ENCODE measurements at regions not wholly inside any gene's neighbourhood (a gene's known extent, or its start where the extent isn't known, plus 50 kb on each side); places are given as distances from the start of the nearest gene placed in this dataset.

GRCh38 chr11:27904358-27905055 lies 203.4 kb downstream of the KIF18A start:
- Histone ChIP-seq H3K9ac (ENCODE audit: low read depth in 1 of 2, low read length in 2 of 2) (no peak overlapping the region), H3K36me3 (ENCODE audit: control insufficient read depth in 4 of 4, insufficient read depth in 3 of 4, low read depth in 1 of 4, low read length in 3 of 4) (no peaks in the 10 kb centered on the region)
- TF ChIP-seq YY1 (IDR thresholded peaks at IDR 0.05) = no peak
- TF ChIP-seq GABPA (IDR thresholded peaks at IDR 0.05 in 1 of 2, conservative IDR thresholded peaks at IDR 0.05 in 1 of 2) = no peak
- no peak for TF ChIP-seq HNF4A (conservative IDR thresholded peaks at IDR 0.05)
- TF ChIP-seq ATF3 (IDR thresholded peaks at IDR 0.05) = no peak
- no peak for TF ChIP-seq FOXA2 (IDR thresholded peaks at IDR 0.05)

GRCh38 chr11:27902981-27903624 lies 202.8 kb upstream of the BDNF start:
- Histone ChIP-seq H3K9ac (ENCODE audit: low read depth in 1 of 2, low read length in 2 of 2) (no peak overlapping the region), H3K4me3 (ENCODE audit: low read depth in 1 of 3, low read length in 3 of 3) (no peak overlapping the region), H3K4me1 (ENCODE audit: control insufficient read depth in 4 of 4, insufficient read depth in 4 of 4, low read length in 3 of 4) (no peaks in the 10 kb centered on the region), H3K27me3 (ENCODE audit: control insufficient read depth in 4 of 4, insufficient read depth in 4 of 4, low read length in 3 of 4) (no peaks in the 10 kb centered on the region), H3K36me3 (ENCODE audit: control insufficient read depth in 4 of 4, insufficient read depth in 3 of 4, low read depth in 1 of 4, low read length in 3 of 4) (no peaks in the 10 kb centered on the region), H3K27ac (ENCODE audit: low read depth in 1 of 2, low read length in 2 of 2) (no peak overlapping the region), H3K9me3 (ENCODE audit: control insufficient read depth in 4 of 4, low read length in 3 of 4) (peaks cover 0 to 3% (median 0%) of the 10 kb centered on the region in 4 donors)
- 79% methylated on average over 5 of the region's 5 CpGs for WGBS
- no peak for TF ChIP-seq CTCF (IDR thresholded peaks at IDR 0.05; ENCODE audit: low read depth, low read length, missing input control)
- no peak for TF ChIP-seq EGR1 (IDR thresholded peaks at IDR 0.05; ENCODE audit: low read depth in 2 of 2)
- TF ChIP-seq ATF3 (IDR thresholded peaks at IDR 0.05) = no peak
- TF ChIP-seq FOXA2 (IDR thresholded peaks at IDR 0.05) = no peak
- TF ChIP-seq TAF1 (conservative IDR thresholded peaks at IDR 0.05) = no peak
- no peak for TF ChIP-seq RAD21 (IDR thresholded peaks at IDR 0.05)
- no peak for TF ChIP-seq HNF4G (IDR thresholded peaks at IDR 0.05)
- no peak for TF ChIP-seq ZBTB33 (IDR thresholded peaks at IDR 0.05)
- no peak for TF ChIP-seq MAX (IDR thresholded peaks at IDR 0.05)
- no peak for TF ChIP-seq YY1 (IDR thresholded peaks at IDR 0.05)
- TF ChIP-seq JUND (IDR thresholded peaks at IDR 0.05) = no peak
- no peak for TF ChIP-seq SP1 (IDR thresholded peaks at IDR 0.05)
- DNase-seq (ENCODE audit: low spot score) = no peak

More at GRCh38 chr11:27904358-27905055, 203.4 kb downstream of the KIF18A start:
- no peak overlapping the region for H3K4me3 ChIP-seq (ENCODE audit: low read depth in 1 of 3, low read length in 3 of 3)
- no peaks in the 10 kb centered on the region for H3K4me1 ChIP-seq (ENCODE audit: control insufficient read depth in 4 of 4, insufficient read depth in 4 of 4, low read length in 3 of 4)
- WGBS = 72% methylated on average over 3 of the region's 3 CpGs
- peaks cover 0 to 3% (median 0%) of the 10 kb centered on the region in 4 donors for H3K9me3 ChIP-seq (ENCODE audit: control insufficient read depth in 4 of 4, low read length in 3 of 4)
- no peak for DNase-seq (ENCODE audit: low spot score)
- no peaks in the 10 kb centered on the region for H3K27me3 ChIP-seq (ENCODE audit: control insufficient read depth in 4 of 4, insufficient read depth in 4 of 4, low read length in 3 of 4)
- H3K27ac ChIP-seq (ENCODE audit: low read depth in 1 of 2, low read length in 2 of 2) = no peak overlapping the region

All from liver (tissue), 8 donors.